ENCODE measurements at regions not wholly inside any gene's neighbourhood (a gene's known extent, or its start where the extent isn't known, plus 50 kb on each side); places are given as distances from the start of the nearest gene placed in this dataset.
"Not testable (repeated sequence)": the region's sequence is repeated elsewhere in the genome, so short reads cannot be mapped to it uniquely, and the experiment has no call there.

DNA sequence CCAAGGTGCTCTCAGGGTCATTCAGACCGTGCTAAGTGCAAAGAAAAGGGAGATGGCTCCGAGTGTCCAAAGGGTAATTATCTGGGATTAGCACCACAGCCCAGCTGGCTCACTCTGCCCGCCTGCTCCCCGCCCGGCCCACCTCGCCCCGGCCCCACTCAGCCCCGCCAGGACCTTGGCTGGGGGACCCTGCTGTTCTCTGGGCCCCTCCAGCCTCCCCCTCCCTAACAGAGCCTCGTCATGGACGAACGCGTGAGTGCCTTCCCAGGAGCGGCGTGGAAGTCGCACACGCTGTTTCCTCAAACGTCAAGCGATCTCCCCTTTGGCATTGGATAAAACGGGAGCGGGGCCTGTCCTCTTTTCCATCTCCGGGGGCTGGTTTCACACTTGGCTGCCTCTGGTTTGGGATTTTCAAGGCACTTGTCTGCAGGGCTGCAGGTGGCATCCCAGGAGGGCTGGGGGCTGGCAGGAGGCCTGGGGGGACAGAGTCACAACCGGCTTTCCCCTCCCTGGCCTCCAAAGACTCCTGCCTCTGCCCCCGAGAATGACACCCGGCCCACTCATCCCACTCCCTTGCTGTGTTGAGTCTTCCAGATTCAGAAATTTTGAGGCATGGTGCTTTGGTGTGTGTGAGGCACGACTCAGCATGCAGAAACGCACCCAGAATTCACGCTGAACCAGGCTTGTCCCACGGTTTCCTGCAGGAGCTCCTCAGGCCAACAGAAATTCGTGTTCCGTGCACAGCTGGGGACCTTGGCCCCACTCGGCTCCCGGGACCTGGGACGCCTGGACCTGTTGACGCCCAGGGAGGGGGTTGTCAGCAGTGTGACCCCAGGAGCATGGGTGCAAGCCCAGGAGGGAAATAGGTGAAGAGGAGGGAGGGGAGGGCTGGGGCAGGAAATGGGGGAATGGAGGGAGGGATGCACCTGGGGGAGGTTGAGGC, 110.0 kb downstream of the PDGFA start:
- no peak for DNase-seq (ENCODE audit: extremely low read depth, insufficient read length)
- no peaks in the 10 kb centered on the region for H3K36me3 ChIP-seq (ENCODE audit: control insufficient read depth, insufficient read depth, low read length)
- H3K4me3 ChIP-seq (replicated peaks; ENCODE audit: low read depth, low read length): no peak overlapping the region
- TF ChIP-seq, protein P1, sequence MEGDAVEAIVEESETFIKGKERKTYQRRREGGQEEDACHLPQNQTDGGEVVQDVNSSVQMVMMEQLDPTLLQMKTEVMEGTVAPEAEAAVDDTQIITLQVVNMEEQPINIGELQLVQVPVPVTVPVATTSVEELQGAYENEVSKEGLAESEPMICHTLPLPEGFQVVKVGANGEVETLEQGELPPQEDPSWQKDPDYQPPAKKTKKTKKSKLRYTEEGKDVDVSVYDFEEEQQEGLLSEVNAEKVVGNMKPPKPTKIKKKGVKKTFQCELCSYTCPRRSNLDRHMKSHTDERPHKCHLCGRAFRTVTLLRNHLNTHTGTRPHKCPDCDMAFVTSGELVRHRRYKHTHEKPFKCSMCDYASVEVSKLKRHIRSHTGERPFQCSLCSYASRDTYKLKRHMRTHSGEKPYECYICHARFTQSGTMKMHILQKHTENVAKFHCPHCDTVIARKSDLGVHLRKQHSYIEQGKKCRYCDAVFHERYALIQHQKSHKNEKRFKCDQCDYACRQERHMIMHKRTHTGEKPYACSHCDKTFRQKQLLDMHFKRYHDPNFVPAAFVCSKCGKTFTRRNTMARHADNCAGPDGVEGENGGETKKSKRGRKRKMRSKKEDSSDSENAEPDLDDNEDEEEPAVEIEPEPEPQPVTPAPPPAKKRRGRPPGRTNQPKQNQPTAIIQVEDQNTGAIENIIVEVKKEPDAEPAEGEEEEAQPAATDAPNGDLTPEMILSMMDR (IDR thresholded peaks at IDR 0.05; ENCODE audit: insufficient read depth, low read length, poor library complexity, severe bottlenecking): no peak
- no peaks in the 10 kb centered on the region for H3K27me3 ChIP-seq (replicated peaks; ENCODE audit: control insufficient read depth, insufficient read depth, low read length)

DNA sequence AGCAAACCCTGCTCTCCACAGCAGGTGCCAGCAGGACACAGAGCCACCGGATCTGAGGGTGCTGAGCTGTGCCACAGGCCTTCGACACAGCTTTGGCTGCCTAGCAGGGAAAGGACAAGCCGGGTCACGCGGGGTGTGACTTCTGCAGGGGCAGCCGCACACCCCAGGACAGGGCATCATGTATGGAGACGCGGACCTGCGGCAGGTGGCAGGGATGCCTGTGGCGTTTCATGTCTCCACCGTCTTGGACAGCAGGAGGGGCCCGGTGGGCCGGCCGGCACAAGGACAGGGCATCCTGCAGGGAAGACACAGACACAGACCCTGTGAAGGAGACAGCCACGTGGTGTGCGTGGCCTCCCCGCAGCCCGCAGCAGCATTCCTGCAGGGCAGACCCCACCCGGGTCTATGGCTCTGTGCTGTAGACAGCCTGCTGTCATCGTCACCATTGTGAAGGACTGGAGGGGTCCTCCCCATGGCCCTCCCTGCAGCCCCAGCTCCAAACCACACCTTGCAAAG, 109.2 kb downstream of the PDGFA start:
- TF ChIP-seq, protein P1 (IDR thresholded peaks at IDR 0.05; ENCODE audit: insufficient read depth, low read length, poor library complexity, severe bottlenecking): no peak
- H3K4me3 ChIP-seq (replicated peaks; ENCODE audit: low read depth, low read length): no peak overlapping the region
- no peaks in the 10 kb centered on the region for H3K27me3 ChIP-seq (replicated peaks; ENCODE audit: control insufficient read depth, insufficient read depth, low read length)
- DNase-seq (ENCODE audit: extremely low read depth, insufficient read length): no peak
- no peaks in the 10 kb centered on the region for H3K36me3 ChIP-seq (ENCODE audit: control insufficient read depth, insufficient read depth, low read length)

DNA sequence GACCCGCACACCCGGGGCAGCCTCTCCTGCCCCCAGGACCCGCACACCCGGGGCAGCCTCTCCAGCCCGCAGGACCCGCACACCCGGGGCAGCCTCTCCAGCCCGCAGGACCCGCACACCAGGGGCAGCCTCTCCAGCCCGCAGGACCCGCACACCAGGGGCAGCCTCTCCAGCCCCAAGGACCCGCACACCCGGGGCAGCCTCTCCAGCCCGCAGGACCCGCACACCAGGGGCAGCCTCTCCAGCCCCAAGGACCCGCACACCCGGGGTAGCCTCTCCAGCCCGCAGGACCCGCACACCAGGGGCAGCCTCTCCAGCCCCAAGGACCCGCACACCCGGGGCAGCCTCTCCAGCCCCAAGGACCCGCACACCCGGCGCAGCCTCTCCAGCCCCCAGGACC, 108.5 kb downstream of the PDGFA start:
- H3K36me3 ChIP-seq (ENCODE audit: control insufficient read depth, insufficient read depth, low read length); DNase-seq (ENCODE audit: extremely low read depth, insufficient read length); H3K4me3 ChIP-seq (replicated peaks; ENCODE audit: low read depth, low read length); H3K27me3 ChIP-seq (replicated peaks; ENCODE audit: control insufficient read depth, insufficient read depth, low read length): not testable (repeated sequence)

DNA sequence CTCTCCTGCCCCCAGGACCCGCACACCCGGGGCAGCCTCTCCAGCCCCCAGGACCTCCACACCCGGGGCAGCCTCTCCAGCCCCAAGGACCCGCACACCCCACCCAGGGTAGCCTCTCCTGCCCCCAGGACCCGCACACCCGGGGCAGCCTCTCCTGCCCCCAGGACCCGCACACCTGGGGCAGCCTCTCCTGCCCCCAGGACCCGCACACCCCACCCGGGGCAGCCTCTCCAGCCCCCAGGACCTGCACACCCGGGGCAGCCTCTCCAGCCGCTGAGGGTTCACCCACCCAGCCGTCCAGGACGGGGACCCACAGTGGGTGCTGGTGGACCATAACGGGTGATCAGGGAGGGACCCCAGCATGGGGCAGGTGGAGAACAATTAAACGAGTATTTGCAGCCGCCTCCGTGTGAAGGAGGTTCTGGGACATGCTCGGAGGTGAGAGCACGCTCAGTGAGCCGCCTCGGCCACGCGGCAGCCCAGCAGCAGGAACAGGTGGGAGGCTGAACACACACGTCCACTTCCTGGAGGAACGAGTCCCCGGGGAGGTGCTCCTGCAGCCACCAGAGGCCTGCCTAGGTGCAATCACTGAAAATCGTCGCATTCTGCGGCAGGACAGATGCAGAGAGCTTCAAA, 107.9 kb downstream of the PDGFA start:
- Histone ChIP-seq H3K4me3 (replicated peaks; ENCODE audit: low read depth, low read length) (no peak overlapping the region), H3K36me3 (ENCODE audit: control insufficient read depth, insufficient read depth, low read length) (no peaks in the 10 kb centered on the region), H3K27me3 (replicated peaks; ENCODE audit: control insufficient read depth, insufficient read depth, low read length) (no peaks in the 10 kb centered on the region)
- TF ChIP-seq, protein P1 (IDR thresholded peaks at IDR 0.05; ENCODE audit: insufficient read depth, low read length, poor library complexity, severe bottlenecking): no peak
- no peak for DNase-seq (ENCODE audit: extremely low read depth, insufficient read length)

DNA sequence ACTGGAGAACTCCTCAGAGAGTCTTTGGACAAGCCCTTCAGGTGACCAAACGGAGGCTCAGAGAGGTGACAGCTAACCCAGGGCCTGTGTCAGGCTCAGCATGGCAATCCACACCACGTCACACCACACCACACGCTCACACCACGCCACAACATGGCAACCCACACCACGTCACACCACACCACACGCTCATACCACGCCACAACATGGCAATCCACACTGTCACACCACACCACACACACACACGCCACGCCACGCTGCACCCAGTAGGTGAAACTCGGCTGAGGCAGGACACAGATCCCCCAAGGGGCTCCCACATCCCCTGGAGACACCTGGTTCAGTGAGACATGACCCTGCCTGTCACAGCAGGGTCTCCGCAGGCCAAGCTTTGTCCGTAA, 107.3 kb downstream of the PDGFA start:
- TF ChIP-seq, protein P1 (IDR thresholded peaks at IDR 0.05; ENCODE audit: insufficient read depth, low read length, poor library complexity, severe bottlenecking): no peak
- no peak for DNase-seq (ENCODE audit: extremely low read depth, insufficient read length)

More for the DNA sequence above, 107.3 kb downstream of the PDGFA start:
- Histone ChIP-seq H3K36me3 (ENCODE audit: control insufficient read depth, insufficient read depth, low read length) (no peaks in the 10 kb centered on the region), H3K27me3 (replicated peaks; ENCODE audit: control insufficient read depth, insufficient read depth, low read length) (no peaks in the 10 kb centered on the region), H3K4me3 (replicated peaks; ENCODE audit: low read depth, low read length) (no peak overlapping the region)

Data from GM06990 (cell line).